ENCODE measurements at regions not wholly inside any gene's neighbourhood (a gene's known extent, or its start where the extent isn't known, plus 50 kb on each side); places are given as distances from the start of the nearest gene placed in this dataset.

- H3K4me1 ChIP-seq = no peaks in the 10 kb centered on the region
- no peak overlapping the region for H3K27ac ChIP-seq
- H3K27me3 ChIP-seq = no peaks in the 10 kb centered on the region
- no peak for TF ChIP-seq CTCF (IDR thresholded peaks at IDR 0.05)
- FAIRE-seq = no peak
- H3K36me3 ChIP-seq = no peaks in the 10 kb centered on the region
- H3K9me3 ChIP-seq = no peaks in the 10 kb centered on the region
- H3K4me3 ChIP-seq = no peak overlapping the region
- peak in 1 of 6 donors; percentile 4 for DNase-seq
- WGBS, 2 donors = 72 to 87% methylated on average over 10 of the region's 10 CpGs
- intact Hi-C loops (cut with DNase I) = no loop called here
- ATAC-seq = no peak
These were observed 52.6 kb upstream of the RNU6ATAC start for GRCh38 chr9:134216961-134217360.

DNA sequence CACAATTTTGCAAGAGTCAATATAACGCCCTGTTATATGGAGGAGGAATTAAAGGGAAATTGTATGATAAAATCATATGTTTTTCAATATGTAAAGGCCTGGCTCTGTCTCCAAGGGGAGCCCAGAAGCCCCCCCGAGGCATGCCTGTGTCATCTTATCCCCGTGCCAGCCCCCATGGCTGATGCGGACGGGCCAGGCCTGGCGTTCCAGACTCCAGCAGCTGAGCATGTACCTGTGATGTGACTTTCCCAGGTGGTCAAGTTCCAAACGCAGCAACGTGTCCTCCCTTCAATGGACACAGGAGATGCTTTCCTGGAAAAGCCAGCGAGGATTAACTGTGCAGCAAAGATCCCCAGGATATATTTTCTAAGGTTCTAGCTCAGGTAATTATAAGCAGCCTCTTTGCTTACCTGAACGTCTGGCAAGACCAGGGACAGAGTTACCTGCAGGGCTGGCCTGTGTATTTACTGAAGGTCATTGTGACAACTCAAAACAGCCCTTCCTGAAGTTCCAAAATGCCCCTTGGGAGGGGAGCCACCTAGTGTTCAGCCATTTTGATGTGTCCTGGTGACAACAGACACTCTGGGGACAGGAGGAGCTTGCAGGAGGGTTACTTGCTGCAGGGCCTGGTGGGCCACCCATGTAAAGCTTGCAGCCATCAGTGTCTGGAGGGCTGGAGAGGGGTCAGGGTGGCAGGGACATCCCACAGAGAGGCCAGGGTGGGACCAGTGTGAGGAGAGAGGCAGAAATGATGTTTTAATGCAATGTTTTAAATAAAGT lies 53.3 kb upstream of the RNU6ATAC start:
- FAIRE-seq (no peak), DNase-seq (peak in 1 of 6 donors; percentile 6), ATAC-seq (no peak)
- Histone ChIP-seq H3K36me3 (no peaks in the 10 kb centered on the region), H3K4me1 (no peaks in the 10 kb centered on the region), H3K27ac (no peak overlapping the region), H3K27me3 (no peaks in the 10 kb centered on the region), H3K4me3 (no peak overlapping the region), H3K9me3 (no peaks in the 10 kb centered on the region)
- intact Hi-C loops (cut with DNase I) = no loop called here
- TF ChIP-seq CTCF (IDR thresholded peaks at IDR 0.05) = no peak
- WGBS, 2 donors = 69 to 73% methylated on average over 10 of the region's 10 CpGs

DNA sequence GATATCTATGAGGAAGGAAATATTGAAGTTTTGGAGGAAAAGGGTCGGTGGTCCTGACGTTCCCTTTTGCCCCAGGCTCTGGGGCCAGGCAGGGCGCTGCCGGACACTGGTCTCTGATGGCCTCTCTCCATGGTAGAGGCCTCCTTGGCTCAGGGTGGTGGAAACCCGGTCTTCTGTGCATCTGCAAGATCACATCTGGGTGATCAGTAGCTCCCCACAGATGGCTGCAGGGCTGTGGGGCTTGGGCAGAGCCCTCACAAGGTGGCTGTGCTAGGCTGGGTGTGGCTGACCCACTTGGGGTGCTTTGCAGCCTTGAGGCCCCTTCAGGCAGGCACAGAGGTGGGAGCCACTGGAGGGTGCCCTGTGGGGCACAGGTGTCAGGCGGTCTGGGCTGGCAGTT lies 53.9 kb upstream of the RNU6ATAC start:
- no peak overlapping the region for H3K27ac ChIP-seq
- TF ChIP-seq CTCF (IDR thresholded peaks at IDR 0.05) = no peak
- H3K4me1 ChIP-seq = no peaks in the 10 kb centered on the region
- H3K27me3 ChIP-seq = no peaks in the 10 kb centered on the region
- no peaks in the 10 kb centered on the region for H3K36me3 ChIP-seq
- DNase-seq = peak in 2 of 6 donors; percentile 8 to 32
- intact Hi-C loops (cut with DNase I) = no loop called here
- no peak for ATAC-seq
- H3K9me3 ChIP-seq = no peaks in the 10 kb centered on the region
- no peak overlapping the region for H3K4me3 ChIP-seq
- FAIRE-seq = no peak
- 81 to 84% methylated on average over 6 of the region's 6 CpGs for WGBS, 2 donors

GRCh38 chr9:134219646-134220060 lies 55.3 kb upstream of the RNU6ATAC start:
- intact Hi-C loops (cut with DNase I) = no loop called here
- H3K27ac ChIP-seq = no peak overlapping the region
- 74 to 84% methylated on average over 24 of the region's 24 CpGs for WGBS, 2 donors

More at GRCh38 chr9:134219646-134220060, 55.3 kb upstream of the RNU6ATAC start:
- TF ChIP-seq CTCF (IDR thresholded peaks at IDR 0.05) = no peak
- Histone ChIP-seq H3K9me3 (no peaks in the 10 kb centered on the region), H3K27me3 (no peaks in the 10 kb centered on the region), H3K36me3 (no peaks in the 10 kb centered on the region), H3K4me3 (no peak overlapping the region), H3K4me1 (no peaks in the 10 kb centered on the region)
- FAIRE-seq = no peak
- peak in 2 of 6 donors; percentile 4 to 29 for DNase-seq
- no peak for ATAC-seq

Data from pancreas (tissue), 10 donors.